Esophagus mucosa (tissue), 1 donor: ENCODE measurements at regions not wholly inside any gene's neighbourhood (a gene's known extent, or its start where the extent isn't known, plus 50 kb on each side); places are given as distances from the start of the nearest gene placed in this dataset.
"Not testable (repeated sequence)": the region's sequence is repeated elsewhere in the genome, so short reads cannot be mapped to it uniquely, and the experiment has no call there.

Experiments
- ATAC-seq: fragments of 200-7000 bp; cut with Tn5 transposase; one replicate; pipeline ENCODE4 v1.9.1; 2020
- donor health status: DM: yes; HTN: yes; CAD: no.

GRCh38 chr4:183816077-183816476 is 89.0 kb upstream of the STOX2 start:
- ATAC-seq, result no peak

GRCh38 chr4:183816882-183817509 is 88.1 kb upstream of the STOX2 start:
- ATAC-seq, result no peak

DNA sequence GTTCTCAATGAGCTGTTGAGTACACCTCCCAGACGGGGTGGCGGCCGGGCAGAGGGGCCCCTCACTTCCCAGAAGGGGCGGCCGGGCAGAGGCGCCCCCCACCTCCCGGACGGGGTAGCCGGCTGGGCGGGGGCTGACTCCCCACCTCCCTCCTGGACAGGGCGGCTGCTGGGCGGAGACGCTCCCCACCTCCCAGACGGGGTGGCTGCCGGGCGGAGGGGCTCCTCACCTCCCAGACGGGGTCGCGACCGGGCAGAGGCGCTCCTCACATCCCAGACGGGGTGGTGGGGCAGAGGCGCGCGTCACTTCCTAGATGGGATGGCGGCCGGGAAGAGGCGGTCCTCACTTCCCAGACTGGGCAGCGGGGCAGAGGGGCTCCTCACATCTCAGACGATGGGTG is 86.5 kb upstream of the STOX2 start:
- not testable (repeated sequence) for ATAC-seq

GRCh38 chr4:183821076-183821853 is 83.8 kb upstream of the STOX2 start:
- ATAC-seq, result peak; percentile 66

DNA sequence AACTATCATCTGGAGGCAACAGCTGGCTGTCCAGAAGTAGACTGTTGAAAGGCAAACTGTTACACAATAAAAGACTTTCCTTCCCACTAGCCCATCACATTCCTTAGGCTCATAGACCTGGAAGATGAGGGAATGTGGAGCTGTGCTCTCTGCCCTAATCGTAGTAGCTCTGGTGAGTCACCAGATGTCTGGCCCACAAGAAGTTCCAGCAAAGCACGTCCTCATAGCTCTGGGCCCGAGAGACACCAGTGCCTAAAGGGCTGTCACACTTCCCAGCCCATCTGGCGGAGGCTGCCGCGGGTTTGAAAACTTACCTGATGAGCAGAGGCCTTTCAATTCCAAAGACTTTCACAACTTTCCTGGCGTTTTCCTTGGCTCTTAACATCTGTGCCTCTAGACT is 81.7 kb upstream of the STOX2 start:
- peak; percentile 85 for ATAC-seq

DNA sequence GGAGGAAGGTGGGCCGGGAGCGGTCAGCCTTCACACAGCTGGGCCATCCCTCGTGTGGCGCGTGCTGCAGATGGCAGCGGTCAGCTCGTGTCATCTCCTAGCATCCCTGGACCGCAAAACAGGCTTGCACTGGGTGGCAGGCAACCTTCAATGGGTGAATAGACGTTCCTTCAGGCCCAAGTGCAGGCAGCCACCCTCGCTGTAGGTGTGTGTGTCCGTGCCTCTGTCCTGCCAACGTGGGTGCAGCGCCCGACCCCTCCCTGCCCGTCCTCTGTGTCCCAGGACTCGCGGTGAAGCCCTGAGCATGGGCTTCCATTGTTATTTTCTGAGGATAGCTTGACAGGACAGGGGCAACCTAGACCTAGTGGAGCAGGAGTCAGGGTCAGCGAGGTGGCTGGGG is 79.8 kb upstream of the STOX2 start:
- no peak for ATAC-seq

GRCh38 chr4:183826461-183826860 is 78.6 kb upstream of the STOX2 start:
- ATAC-seq, result no peak

GRCh38 chr4:183828125-183828524 is 77.0 kb upstream of the STOX2 start:
- peak; percentile 63 for ATAC-seq

GRCh38 chr4:183828839-183829238 is 76.3 kb upstream of the STOX2 start:
- no peak for ATAC-seq

GRCh38 chr4:183830438-183830985 is 74.6 kb upstream of the STOX2 start:
- peak; percentile 35 for ATAC-seq

DNA sequence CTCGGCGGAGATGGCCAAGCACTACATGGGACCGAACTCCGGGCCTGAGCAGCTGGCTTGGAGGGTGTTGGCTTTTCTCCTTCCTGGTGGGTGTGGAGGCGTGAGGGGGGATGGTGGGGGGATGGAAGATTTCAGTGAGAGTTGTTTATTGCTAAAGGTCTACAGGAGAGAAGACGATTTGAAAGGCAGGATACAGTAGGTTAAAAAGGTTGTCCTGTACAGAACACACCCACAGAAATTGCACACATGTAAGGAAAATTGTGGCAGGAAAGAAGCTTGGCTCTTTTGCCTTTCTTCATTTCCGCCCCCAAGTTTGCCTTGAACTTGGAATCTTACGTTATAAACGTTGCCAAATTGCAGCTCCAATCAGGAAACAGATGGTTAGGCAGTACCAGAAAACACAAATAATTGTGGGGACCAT is 74.1 kb upstream of the STOX2 start:
- no peak for ATAC-seq

GRCh38 chr4:183831683-183832082 is 73.4 kb upstream of the STOX2 start:
- ATAC-seq, result no peak

- ATAC-seq, result peak; percentile 82
Measured at GRCh38 chr4:183832776-183833450, 72.2 kb upstream of the STOX2 start.

DNA sequence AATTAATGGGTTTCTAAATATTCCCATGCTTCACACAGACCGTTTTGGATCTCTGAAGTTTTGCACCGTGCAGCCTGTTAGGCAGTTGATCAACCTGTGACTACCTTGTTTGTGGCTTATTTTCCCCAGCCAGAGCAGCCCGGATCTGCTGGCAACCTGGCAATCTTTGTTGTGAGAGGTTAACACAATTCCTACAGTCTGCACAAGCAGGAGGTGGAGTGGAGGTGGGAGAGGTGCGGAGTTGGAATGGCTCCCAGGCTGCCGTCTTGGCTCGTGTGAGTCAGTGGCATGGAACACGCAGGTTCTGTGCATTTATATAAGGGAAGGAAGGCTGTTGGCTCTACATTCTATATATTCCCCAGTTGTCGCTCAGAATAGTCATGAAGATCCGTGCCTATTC is 70.9 kb upstream of the STOX2 start:
- peak; percentile 67 for ATAC-seq

GRCh38 chr4:183837222-183837621 is 67.9 kb upstream of the STOX2 start:
- no peak for ATAC-seq

DNA sequence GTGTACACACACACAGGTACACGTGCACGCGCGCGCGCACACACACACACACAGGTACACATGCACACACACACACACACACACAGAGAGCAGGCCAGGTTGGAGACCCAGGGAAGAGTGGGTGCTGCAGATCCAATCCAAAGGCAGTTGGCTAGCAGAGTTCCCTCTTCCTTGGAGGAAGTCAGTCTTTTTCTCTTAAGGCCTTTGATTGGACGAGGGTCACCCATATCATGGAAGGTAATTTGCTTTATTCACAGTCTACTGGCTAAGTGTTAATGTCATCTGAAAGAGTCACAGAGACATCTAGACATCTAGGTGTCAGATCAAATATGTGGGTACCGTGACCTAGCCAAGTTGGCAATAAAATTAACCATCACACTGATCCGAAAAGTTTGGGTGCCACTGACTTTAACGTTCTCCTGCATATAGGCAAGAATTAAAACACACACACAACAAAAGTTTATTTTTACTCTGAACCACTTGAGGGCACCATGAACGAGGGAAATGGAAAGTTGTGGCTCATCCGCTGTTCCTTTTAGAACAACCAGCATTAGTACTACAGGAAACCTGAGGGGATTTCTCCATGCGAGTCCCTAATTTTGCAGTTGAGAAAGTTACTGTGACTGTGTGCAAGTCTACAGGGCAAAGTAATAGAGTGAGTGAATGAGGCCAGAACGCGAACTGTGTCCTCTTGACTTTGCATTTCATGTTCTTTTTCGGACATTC is 66.0 kb upstream of the STOX2 start:
- no peak for ATAC-seq

GRCh38 chr4:183840311-183840710 is 64.8 kb upstream of the STOX2 start:
- ATAC-seq, result peak; percentile 68

DNA sequence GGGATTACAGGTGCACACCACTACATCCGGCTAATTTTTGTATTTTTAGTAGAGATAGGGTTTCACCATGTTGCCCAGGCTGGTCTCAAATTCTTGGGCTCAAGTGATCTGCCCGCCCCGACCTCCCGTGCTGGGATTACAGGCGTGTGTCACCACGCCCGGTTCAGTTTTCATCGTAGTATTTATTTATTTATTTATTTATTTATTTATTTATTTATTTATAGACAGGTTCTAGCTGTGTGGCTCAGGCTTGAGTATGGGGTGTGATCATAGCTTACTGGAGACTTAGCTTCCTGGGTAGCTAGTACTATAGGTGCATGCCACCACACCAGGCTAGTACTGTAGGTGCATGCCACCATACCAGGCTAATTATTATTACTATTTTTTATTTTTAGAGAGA is 64.1 kb upstream of the STOX2 start:
- no peak for ATAC-seq

DNA sequence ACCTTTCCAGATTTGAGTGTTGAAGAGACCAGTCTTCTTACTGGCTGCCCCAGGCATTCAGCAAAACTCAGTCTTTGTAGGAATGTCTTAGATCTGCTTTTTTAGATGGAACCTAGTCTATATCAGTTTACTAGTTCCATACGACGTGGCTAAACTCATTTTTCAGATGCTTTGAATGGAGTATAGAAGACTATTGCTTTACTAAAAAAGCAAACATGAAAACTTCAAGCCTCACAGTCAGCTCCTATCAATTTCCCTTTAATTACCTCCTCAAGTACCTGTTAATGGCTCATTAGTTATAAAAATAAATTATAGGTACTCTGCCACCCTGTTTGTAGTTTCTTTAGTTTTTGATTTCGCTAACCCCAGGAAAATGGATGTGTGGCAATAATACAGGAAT is 63.0 kb upstream of the STOX2 start:
- ATAC-seq, result no peak

DNA sequence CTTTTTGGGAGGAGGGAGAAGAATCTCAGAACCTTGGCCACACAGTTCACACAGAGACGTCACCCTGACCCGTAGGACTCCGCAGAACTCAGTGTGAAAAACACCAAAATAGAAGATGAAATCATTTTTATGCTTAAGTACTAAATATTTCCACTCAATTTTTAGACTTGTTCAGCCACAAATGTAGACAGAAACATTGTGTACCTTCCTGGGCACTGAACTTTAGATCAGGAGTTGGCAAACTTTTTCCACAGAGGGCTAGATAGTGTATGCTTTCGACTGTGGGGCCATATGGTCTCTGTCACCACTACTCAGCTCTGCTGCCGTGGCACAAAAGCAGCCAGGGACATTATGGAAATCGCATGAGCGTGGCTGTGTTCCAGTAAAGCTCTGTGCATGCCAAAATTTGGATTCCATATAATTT is 61.8 kb upstream of the STOX2 start:
- no peak for ATAC-seq

GRCh38 chr4:183846951-183847350 is 58.2 kb upstream of the STOX2 start:
- no peak for ATAC-seq

DNA sequence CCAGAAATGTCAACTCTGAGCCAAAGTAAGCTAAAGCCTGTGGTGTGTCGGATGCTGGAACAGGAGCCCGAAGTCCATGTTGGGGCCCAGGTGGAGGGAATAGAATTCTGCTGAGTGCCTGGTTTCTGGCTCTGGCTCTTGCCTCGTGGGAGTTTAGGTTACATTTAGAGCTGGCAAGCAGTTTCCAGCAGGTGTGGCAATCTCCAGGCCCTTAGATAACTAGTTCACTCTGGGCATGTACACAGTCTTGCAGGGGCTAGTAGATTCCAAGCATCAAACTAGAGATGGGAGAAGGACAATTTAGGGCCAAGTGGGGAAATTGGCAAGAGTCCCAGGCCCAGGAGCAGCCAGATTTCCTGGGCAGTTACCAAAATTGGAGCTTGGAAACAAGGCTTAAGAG is 56.3 kb upstream of the STOX2 start:
- ATAC-seq, result no peak
